RPMI7951 (cell line): ENCODE measurements at regions not wholly inside any gene's neighbourhood (a gene's known extent, or its start where the extent isn't known, plus 50 kb on each side); places are given as distances from the start of the nearest gene placed in this dataset.

Experiments
- DNase-seq: peaks from one replicate; pipeline ENCODE4 v3.0.0-alpha.2; 2012; ENCODE audit warnings: low read depth

DNA sequence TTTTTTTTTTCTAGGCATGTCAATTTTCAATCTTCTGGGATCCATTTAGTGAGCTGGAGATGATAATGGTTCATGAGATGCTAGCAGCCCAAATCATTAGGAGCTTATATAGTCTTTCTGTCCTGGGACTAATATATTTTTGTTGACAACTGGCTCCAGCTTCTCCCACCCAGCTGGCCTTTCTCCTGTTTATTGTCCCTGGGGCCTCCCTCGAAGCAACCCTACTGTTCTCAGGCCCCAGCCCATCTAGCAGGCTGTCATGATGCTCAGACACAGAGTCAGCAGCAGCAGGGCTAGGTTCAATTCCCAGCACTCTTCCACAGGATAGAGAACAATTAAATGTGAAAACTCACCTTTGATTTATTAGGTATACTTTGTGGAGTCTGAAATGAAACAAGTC, 127.6 kb upstream of the MID1 start:
- no peak for DNase-seq

DNA sequence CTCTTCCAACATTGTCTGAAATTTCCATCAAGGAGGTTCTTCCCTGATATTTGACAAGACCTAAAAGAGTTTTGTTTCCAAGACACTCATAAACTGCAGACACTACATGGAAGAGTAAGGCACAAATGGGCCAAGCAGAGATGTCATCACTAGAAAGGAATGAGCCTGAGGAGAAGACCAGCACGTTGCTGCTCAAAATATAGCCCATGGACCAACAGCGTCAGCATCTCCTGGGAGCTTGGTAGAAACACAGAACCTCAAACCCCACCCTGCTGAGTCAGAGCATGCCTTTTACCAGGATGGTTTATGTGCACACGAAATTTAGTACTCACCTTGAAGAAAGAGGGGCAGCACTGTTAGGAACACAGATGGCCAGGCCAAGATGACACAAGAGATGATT, 128.7 kb upstream of the MID1 start:
- DNase-seq: peak; percentile 45

DNA sequence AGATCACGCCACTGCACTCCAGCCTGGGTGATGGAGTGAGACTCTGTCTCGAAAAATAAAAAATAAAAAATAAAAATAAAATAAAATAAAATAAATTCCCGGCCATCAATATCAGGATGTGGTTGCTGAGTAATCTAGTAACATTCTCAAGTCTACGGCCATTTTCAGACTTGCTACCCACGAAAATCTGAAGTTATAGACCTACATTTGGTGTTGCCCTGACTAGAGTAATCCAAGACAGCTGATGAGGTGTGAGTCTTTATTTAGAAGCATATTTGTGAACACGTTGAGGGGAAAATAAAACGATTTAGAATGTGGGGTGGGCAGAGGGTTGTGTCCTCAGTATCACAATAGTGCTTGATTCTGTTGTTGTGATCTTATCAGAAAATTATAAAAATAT, 130.2 kb upstream of the MID1 start:
- no peak for DNase-seq

DNA sequence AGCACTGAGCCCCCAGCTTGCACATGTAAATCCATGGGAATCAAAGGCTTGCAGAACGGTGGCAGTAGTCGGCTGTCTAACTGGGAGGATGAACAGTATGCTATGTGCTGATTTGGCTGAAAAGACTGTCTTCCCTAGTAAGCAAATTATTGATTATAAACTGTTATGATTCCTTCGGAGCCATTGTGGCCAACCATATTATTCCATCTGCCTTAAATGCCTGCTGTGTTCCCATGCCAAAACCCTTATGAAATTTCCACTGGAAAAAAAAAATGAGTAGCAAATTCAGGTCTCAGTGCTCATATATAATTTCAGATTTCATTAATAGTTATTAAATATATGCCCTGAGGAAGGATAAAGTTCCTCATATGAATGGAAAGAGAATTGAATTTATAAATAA, 132.7 kb upstream of the MID1 start:
- no peak for DNase-seq

DNA sequence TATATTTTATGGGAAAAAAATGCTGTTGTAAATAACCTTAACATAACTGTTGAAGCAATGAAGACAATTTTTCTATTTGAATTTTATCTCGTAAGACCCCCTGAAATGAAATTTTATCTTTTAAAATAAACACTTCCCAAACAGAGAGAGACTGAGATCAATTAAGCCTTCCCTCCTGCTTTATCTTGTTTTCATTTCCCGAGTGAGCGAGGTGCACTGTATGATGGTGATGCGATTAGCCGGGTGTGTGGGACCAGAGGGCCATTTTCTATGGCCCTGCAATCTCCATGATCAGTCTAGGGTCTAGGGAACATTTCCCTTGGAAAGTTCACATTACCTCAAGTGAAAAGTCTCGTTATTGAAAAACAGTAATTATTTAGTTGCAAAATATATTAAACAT, 134.1 kb upstream of the MID1 start:
- DNase-seq: no peak

DNA sequence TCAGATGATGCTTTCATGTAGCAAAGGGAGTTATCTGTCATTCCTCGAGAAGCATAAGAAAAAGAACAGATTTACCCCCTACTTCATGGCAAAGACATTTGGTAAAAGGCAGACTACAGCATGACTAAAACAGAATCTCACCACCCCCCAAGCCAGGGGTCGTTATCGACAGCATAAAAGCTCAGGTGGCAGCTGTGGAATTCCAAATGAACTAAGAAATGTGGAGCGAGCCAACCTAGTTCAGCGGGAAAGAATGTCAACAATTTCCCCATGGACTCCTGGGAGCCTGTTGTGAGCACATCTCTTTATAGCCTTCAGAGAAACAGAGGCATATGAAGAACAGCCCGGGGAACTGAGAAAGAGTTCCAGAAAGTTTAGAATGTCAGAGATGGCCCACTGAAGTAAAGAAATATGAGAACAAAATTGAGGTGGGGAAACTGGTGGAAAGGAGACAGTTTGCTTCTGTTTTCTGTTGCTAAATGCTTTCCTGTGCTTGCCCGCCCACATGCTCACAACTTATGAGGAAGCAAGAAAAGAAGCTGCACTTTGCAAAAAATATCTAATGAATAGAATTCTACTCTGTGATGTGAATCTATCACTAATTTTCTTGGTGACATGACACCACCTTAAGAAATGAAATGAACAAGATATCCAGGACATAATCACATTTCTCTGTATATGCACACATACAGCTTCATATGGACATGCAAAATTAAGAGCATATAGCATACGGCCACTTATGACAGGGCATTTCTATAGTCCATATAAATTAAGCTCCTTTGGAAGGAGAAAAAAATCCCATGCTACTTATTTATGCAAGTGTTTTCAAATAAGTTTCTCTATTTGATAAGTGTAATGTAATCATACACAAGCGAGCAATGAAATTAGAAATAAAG, 135.3 kb upstream of the MID1 start:
- peak; percentile 59 for DNase-seq

DNA sequence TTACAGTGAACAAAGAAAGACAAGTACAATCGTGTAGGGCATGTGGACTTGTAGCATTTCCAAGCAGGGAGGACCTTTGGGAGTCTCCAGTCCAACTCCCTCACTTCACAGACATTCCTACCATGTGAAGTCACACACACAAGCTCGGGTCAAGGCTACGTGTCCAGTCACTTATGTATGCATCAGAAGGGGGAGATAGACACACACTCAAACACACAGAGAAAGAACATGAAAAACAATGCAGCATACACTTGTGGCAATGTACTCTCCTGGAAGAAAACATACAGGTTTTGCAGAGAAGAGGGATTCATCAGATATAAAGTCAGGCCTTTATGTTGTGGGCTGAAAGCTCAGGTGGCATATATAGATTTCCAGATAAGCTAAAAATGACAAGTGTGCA, 136.1 kb upstream of the MID1 start:
- peak; percentile 77 for DNase-seq

DNA sequence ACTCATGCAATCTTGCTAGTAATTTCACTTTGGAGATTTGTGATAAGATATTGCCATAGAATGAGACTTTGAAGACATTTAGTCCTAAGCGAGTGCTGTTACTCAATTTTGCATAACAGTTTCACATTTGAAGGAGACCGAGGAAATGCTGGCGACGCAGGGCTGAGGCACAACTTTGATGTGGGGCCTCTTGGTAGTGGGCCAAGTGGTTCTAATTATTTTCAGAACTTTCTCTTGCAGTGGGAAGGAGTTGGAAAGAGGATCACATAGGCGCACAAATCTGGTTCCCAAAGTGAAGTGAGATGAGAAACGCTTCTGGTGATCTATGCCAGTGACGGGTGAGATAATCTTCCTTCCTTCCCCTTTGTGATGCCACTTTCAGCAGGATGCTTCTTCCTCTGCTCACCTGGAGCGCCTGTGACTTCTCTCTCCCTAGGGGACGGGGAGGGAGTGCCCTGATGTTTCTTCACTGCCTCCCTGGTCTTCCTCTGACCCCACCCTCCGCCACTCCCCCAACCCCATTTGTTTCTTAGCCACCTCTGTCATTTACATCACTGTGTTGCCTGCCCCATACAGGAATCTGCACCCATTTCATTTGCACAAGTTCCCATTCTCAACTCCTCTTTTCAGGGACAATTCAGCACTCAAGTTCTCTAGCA, 138.9 kb upstream of the MID1 start:
- DNase-seq: no peak

DNA sequence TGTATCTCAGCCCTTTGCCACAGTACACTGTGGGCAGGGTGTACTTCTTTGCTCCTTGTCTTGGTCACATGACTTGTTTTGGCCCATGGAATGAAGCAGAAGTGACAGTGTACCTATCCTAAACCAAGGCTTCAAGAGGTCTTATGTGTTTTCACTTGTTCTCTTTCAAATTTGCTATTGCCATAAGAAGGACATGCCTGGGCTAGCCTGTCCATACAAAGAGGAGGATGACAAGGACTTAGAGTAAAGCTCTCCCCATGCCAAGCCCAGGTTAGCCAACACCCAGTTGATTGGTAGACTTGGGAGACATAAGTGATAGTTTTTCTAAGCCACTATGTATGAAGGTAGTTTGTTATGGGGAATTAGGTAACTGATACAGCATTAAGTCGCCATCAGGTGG, 141.1 kb upstream of the MID1 start:
- no peak for DNase-seq

DNA sequence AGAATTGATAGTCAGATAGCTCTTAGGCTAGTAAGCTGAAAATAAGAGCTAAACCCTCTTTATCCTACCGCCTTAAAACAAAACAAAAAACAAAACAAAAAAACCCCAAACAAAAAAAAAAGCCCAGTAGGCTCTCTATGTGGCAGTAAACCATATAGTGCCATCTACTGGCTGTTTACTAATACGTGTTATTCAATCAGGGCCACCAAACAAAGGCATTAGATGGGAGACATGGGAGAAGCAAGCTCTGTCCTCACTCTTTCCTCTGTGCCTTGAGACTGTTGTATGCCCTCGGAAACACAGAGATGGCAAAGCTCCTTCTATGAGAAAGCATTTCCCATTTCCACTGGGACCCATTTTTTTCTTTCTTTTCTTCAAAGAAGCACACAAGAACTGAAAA, 148.8 kb upstream of the MID1 start:
- DNase-seq: peak; percentile 62

DNA sequence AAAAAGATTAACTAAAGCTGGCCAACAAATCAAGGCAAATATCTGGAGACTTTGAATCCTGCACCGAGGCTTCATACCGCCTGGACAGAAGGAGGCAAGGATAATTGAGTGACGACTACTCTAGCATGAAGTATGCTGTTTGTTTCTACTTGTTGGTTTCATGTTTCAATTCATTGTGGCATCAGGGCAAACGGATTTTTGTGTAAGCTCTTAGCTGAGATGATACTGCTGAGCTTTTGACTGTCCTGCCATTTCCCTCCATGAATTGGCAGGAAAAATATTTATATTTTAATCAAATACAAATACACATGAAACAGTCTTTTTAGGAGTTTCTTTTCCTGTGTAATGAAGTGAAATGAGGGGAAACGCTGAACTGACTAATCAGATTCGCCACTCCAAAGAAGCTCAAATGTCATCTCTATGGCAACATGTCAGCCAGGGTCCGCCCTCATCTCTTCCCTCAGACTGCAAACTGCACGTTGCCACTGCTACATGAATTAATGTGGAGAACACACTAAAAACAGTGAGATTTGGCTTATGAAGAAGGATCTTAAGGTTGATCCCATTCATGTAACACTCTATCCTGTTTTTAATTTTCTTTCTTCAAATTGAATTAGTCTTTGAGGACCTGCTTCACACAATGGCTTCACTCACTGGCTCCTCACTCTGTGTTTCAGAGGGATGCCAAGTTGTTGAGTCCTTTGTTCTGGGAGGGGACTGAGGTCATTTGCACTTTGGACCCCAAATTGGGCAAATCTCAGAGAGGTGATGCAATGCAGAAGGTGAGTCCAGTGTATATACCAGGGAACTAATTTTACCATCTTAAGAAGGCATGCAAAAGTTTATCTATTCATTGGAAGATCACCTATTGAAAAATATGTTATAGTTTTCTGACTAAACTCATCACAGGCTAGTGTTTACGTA, 149.6 kb upstream of the MID1 start:
- peak; percentile 55 for DNase-seq

DNA sequence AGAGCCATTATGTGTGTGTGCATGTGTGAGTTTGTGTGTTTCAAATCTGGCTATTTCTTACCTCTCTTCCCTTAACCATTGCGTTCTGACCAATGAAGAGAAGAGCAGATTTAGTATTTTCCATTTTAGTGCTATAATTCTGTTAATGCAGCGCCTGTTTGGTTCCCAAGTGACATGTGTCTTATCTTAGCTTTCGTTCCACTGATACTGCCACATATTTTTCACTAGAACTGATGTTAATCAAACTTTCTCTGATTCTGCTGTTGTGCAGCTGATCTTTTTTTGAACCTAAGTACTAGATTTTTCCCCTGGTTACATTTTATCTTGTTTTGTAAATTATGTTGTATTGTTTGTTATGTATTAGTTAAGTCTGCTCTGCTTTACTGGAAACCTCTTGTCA, 152.9 kb upstream of the MID1 start:
- no peak for DNase-seq

DNA sequence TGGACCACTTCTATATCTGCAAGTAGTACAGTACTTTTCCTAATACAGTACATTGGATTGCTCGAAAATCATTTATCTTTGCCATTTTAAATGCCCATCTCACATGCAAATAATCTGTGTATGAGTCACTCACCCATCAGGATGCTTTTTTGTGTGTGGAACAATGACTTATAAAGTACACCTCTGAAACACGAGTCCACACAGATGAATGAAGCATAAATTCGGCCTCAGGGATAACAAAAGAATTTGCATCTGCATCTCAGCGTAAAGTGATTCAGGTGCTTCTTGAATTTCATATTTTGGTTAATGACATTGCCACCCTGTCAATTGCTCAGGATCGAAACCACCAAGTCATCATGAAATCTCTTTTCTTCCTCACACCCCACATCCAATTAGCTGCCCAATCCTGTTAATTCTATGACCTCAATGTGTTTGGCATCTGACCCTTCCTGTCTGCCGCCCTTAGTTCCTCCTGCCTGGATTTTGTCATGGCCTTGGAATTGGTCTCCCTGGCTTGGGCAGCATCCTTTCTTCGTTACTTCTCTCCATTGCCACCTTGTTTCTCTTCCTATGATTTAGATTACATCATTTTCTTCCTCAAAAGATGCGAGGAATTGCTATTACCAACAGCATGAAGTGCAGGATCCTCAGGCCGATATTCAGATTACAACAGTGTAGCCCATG, 161.6 kb upstream of the MID1 start:
- no peak for DNase-seq

DNA sequence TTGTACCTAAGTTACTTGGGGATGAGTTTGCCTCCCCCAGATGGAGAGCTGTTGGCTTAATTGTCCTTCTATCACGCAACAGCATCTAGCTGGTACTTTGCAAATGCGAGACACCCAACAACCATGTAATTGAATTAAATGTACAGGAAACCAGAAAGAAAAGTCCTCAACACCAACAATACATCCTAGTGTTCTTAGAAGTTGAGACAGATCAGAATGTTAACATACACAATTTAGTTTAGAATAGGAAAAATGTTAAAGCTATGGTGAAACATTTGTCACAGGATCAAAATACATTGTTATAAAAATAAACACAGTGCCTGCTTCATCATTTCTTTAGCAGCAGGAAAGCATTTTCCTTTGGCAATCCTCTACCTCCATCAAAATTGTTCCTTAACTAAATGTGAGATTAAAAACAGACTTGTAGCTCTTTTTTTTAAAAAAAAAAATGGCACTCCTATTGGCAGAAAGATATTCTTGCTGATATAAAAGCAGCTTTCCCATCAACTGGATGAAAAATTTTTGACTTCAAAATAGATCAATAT, 163.1 kb upstream of the MID1 start:
- DNase-seq: no peak

DNA sequence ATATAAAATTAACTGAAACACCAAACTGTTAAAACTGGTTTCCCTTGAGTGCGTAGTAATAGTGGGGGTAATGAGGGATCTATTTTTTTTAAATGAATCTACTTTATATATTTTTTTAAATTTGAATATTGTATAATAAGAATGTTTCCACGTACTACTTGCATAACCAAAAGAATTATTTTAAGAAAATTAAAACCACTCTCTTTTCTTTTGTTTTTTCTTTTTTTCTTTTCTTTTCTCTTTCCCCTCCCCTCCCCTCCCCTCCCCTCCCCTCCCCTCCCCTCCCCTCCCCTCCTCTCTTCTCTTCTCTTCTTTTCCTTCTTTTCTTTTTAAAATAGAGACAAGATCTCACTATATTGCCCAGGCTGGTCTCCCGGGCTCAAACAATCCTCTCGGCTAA, 166.9 kb upstream of the MID1 start:
- DNase-seq: no peak

DNA sequence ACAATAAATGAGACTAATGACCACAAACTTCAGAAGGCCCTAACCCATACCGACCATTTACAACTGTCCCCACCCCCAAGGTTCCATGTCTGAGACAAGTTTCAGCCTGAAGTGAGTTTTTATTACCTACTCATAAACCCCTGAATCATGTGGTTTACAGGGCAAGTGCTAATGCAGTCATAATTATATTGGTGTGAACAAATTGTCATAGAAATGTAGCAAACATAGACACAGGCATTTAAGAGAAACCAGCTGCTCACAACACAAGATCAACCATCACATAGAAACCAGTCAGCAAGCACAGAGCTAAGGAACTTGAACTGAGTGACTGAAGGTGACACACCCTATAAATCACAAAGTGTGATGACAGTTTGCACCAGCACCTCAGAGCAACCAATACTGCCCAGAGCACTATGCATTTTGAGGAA, 173.8 kb upstream of the MID1 start:
- DNase-seq: no peak

DNA sequence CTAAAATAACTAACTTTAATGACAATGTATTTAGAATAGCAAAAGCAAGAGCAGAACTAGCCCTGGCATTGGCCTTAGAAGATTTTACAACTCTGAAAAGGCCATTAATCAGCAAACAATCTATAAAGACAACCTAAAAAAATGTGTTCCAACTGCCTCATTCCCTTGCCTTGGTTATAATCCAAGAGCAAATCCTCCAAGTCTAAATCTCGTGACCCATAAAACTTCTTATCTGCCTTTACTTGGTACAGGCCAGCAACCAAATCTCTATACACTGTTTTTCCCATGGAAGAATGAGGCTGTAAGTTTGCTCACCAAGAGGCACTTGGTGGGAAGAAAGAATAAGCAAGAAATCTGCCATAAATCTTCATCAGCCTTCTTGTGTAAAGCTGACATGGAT, 175.3 kb upstream of the MID1 start:
- no peak for DNase-seq

DNA sequence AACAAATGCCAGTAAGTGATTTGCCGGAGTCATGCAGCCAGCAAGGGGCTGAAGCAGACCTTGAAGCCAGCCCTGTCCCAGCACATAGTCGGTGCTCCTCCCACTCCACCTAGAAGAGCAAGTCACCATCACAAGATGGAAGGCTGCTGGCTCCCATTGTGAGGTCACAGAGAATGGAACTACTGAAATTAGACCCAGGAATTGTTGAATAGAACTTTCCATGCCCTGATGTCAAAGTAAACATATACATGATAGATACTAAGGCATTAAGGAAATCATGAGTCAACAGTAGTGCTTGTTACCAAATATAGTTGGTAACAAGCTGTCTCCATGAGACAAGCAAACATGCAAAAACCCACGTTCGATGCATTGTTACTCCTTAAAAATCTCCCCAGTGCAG, 177.1 kb upstream of the MID1 start:
- DNase-seq: no peak

DNA sequence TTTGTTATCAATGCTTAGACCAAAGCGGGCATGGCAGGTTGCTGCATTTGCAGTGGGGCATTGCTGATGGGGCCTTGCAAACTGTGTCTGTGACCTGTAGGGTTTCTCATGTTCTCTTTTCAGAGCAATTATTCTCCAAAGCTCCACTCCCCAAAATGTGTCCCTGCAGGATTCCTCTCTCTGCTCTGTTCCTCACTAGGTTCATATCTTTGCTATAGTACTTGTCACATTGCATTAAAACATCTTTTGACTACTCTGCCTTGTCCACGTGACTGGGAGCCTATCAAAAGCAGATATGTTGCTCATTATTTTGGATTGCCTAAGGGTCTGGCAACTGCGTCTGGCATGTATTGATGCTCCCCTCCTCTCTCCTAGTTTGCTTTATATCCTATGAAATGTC, 177.7 kb upstream of the MID1 start:
- DNase-seq: no peak

DNA sequence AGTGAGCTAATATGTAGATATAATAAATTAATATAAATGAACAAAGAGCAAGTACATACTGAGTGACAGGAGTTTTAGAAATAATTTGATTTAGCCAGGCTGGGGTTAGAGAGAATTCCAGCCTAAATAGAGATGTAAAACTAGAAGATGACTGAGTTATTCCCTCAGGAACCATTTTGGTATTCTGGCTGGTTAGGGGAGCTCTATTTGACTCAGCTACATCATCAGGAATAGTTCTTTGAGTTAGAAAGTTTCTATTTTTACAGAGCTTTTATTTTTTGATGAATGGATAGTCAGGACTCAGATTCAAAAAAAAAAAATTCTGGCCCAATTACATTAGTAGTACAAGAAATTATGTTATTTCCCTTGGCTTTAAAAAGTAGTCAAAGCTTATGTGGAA, 180.4 kb upstream of the MID1 start:
- DNase-seq: no peak

DNA sequence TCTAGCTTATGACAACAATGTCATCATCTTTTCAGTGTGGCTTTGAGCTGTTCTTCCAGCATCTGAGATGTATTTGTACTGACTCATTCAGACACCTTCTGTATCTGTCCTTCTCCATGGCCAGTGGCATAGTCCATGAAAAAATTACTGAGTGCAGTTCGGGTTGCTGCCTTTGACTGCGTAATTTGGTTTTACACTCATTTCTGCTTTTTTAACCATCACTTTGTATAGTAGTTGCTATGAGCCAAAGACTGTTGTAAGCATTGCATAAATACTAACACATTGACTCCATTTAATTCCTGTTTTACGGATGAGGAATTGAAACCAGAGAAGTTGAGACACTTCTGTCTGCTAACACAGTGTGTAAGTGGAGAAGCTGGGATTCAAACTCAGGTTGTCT, 190.7 kb upstream of the MID1 start:
- no peak for DNase-seq

DNA sequence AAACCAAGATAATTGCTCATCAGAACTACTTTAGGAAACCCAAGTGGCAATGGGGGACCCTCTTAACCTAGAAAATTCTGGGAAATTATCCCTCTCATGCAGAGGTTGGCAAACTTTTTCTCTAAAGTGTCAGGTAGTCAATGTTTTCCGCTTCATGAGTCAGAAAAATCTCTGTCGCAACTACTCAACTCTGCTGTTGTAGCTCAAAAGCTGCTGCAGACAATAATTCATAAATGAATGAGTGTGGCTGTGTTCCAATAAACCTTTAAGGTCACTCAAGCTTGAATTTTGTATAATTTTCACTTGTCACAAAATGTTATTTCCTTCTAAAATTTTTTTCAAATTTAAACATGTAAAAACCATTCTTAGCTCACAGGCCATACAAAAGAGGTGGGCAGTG, 193.4 kb upstream of the MID1 start:
- no peak for DNase-seq
